OCI-LY7 (cell line): ENCODE measurements at regions not wholly inside any gene's neighbourhood (a gene's known extent, or its start where the extent isn't known, plus 50 kb on each side); places are given as distances from the start of the nearest gene placed in this dataset.

Source experiments
- BruUV-seq: library from RNA; stranded (reverse); fragments of 400-500 nt; replicated peaks from 2 replicates; lab custom pipeline; 2021; lab: Mats Ljungman, UMichigan
- CTCF ChIA-PET: fragments of 300-600 bp; sonication (Branson Sonifier 250); formaldehyde crosslinking; loops from one replicate; lab custom pipeline; 2022; ENCODE audit warnings: antibody characterized with exemption; ENCODE audit not compliant: unreplicated experiment; lab: Charles Lee
- POLR2A ChIA-PET: fragments of 300-600 bp; sonication (Branson Sonifier 250); formaldehyde crosslinking; loops from one replicate; lab custom pipeline; 2022; ENCODE audit warnings: antibody characterized with exemption; lab: Charles Lee
- DNase-seq: peaks from one replicate; pipeline ENCODE4 v3.0.0-alpha.2; 2015; ENCODE audit warnings: low spot score
- H2AFZ ChIP-seq: fragments of 200-600 bp; sonication (generic), shearing (Covaris generic); 2 replicates; pipeline ENCODE4 v1.6.1; 2014; ENCODE audit warnings: mild to moderate bottlenecking, antibody characterized with exemption, low read length, moderate library complexity
- H3K27ac ChIP-seq: fragments of 200-600 bp; sonication (generic); 2 replicates; pipeline ENCODE4 v1.5.1; 2014; ENCODE audit warnings: mixed run types, low read depth, mild to moderate bottlenecking, moderate library complexity, low read length, inconsistent platforms; ENCODE audit not compliant: poor library complexity, severe bottlenecking
- H3K36me3 ChIP-seq: fragments of 200-600 bp; sonication (generic); 2 replicates; pipeline ENCODE4 v1.6.1; 2014; ENCODE audit warnings: mild to moderate bottlenecking, antibody characterized with exemption, low read length, moderate library complexity, mixed read lengths; ENCODE audit not compliant: insufficient read depth
- H3K4me1 ChIP-seq: fragments of 200-600 bp; sonication (generic); 2 replicates; pipeline ENCODE4 v1.5.1; 2014; ENCODE audit warnings: mild to moderate bottlenecking, low read length; ENCODE audit not compliant: insufficient read depth, poor library complexity, severe bottlenecking
- H3K4me2 ChIP-seq: fragments of 200-600 bp; sonication (generic); 2 replicates; pipeline ENCODE4 v1.6.1; 2014; ENCODE audit warnings: mild to moderate bottlenecking, low read length
- H3K4me3 ChIP-seq: fragments of 200-600 bp; sonication (generic); 2 replicates; pipeline ENCODE4 v1.5.1; 2014; ENCODE audit warnings: mild to moderate bottlenecking, low read depth, low read length; ENCODE audit not compliant: poor library complexity, severe bottlenecking
- H3K79me2 ChIP-seq: fragments of 200-600 bp; sonication (generic); 2 replicates; pipeline ENCODE4 v1.6.1; 2016; ENCODE audit warnings: low read depth, mild to moderate bottlenecking, low read length, moderate library complexity, mixed read lengths; ENCODE audit not compliant: insufficient read depth
- H3K9me2 ChIP-seq: fragments of 200-600 bp; sonication (generic); 2 replicates; pipeline ENCODE4 v1.6.1; 2016; ENCODE audit warnings: mild to moderate bottlenecking, low read length, mixed read lengths; ENCODE audit not compliant: insufficient read depth
- H3K9me3 ChIP-seq: fragments of 200-600 bp; sonication (generic); 2 replicates; pipeline ENCODE4 v1.6.1; 2014; ENCODE audit warnings: mild to moderate bottlenecking, mixed run types, low read length, mixed read lengths
- H4K20me1 ChIP-seq: fragments of 200-600 bp; sonication (generic); 2 replicates; pipeline ENCODE4 v1.6.1; 2014; ENCODE audit warnings: mild to moderate bottlenecking, antibody characterized with exemption, low read length, moderate library complexity, mixed read lengths; ENCODE audit not compliant: insufficient read depth
- CTCF ChIP-seq: fragments of 200-600 bp; sonication (generic); conservative IDR thresholded peaks from 2 replicates; pipeline ENCODE4 v1.5.1; 2014; ENCODE audit warnings: mild to moderate bottlenecking, antibody characterized with exemption, low read length, moderate library complexity, mixed read lengths
- EZH2phosphoT487 ChIP-seq: fragments of 200-600 bp; sonication (generic); IDR thresholded peaks from 2 replicates; pipeline ENCODE4 v1.6.1; 2018; ENCODE audit warnings: low read depth, borderline replicate concordance, mild to moderate bottlenecking, mixed run types, antibody characterized with exemption, low read length, moderate library complexity, mixed read lengths
- intact Hi-C: fragments of 100-400 bp; cut with micrococcal nuclease; formaldehyde crosslinking; loops from one replicate; pipeline ENCODE4 v1.10.0; 2022; ENCODE audit not compliant: unreplicated experiment

GRCh38 chrX:86935988-86936387, 581.6 kb upstream of the KLHL4 start:
- intact Hi-C loops = no loop called here
- Histone ChIP-seq H2AFZ (no peak overlapping the region), H3K9me2 (no peaks in the 10 kb centered on the region), H3K4me1 (no peaks in the 10 kb centered on the region), H3K9me3 (no peaks in the 10 kb centered on the region), H3K4me2 (no peak overlapping the region), H3K79me2 (no peaks in the 10 kb centered on the region), H4K20me1 (no peaks in the 10 kb centered on the region), H3K4me3 (no peak overlapping the region), H3K36me3 (no peaks in the 10 kb centered on the region), H3K27ac (no peak overlapping the region)
- CTCF ChIA-PET = no interaction called here
- DNase-seq = no peak
- BruUV-seq = no TSS peak
- TF ChIP-seq CTCF (no peak), EZH2phosphoT487 (no peak)
- POLR2A ChIA-PET = no interaction called here

DNA sequence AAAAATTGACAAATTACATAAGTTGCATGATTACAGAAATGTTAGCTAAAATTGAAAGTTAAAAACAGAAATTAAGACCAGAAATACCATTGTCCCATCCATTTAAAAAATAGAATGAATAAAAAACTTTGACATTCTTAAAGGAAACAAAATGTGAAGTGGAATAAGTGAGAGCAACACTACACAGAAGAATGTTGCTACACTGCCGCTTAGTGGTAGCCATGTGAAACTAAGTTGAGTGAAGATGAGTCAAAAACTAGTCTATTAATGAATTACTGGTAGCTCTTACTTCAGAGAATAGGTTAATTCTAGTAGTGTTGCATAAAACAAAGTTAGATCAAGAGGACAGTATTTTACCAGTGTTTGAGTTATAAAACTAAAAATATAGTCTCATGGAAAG, 571.0 kb upstream of the KLHL4 start:
- POLR2A ChIA-PET = no interaction called here
- DNase-seq = peak; percentile 33
- H3K4me3 ChIP-seq = no peak overlapping the region
- H3K4me1 ChIP-seq = no peaks in the 10 kb centered on the region
- H3K9me2 ChIP-seq = no peaks in the 10 kb centered on the region
- no peaks in the 10 kb centered on the region for H3K9me3 ChIP-seq
- H3K4me2 ChIP-seq = no peak overlapping the region
- BruUV-seq = no TSS peak
- no peaks in the 10 kb centered on the region for H4K20me1 ChIP-seq
- TF ChIP-seq EZH2phosphoT487 (no peak), CTCF (peak; percentile 75)
- H3K27ac ChIP-seq = no peak overlapping the region
- no peaks in the 10 kb centered on the region for H3K36me3 ChIP-seq
- H3K79me2 ChIP-seq = no peaks in the 10 kb centered on the region
- no peak overlapping the region for H2AFZ ChIP-seq
- intact Hi-C loops = loop anchor here (10.0 kb wide), 2 partner anchors 532 to 1332 kb away; no protein-coding TSS in a partner anchor
- CTCF ChIA-PET = no interaction called here

GRCh38 chrX:86964321-86964720, 553.3 kb upstream of the KLHL4 start:
- POLR2A ChIA-PET = no interaction called here
- H3K9me2 ChIP-seq = no peaks in the 10 kb centered on the region
- H3K4me3 ChIP-seq = no peak overlapping the region
- H3K4me2 ChIP-seq = no peak overlapping the region
- no peak overlapping the region for H2AFZ ChIP-seq
- no peak overlapping the region for H3K27ac ChIP-seq
- intact Hi-C loops = no loop called here
- TF ChIP-seq EZH2phosphoT487 (no peak), CTCF (no peak)
- H3K4me1 ChIP-seq = no peaks in the 10 kb centered on the region
- H3K36me3 ChIP-seq = no peaks in the 10 kb centered on the region
- H3K79me2 ChIP-seq = no peaks in the 10 kb centered on the region
- no peaks in the 10 kb centered on the region for H3K9me3 ChIP-seq
- CTCF ChIA-PET = no interaction called here
- DNase-seq = no peak
- BruUV-seq = no TSS peak
- H4K20me1 ChIP-seq = no peaks in the 10 kb centered on the region
